RWPE2 (cell line): ENCODE measurements at regions not wholly inside any gene's neighbourhood (a gene's known extent, or its start where the extent isn't known, plus 50 kb on each side); places are given as distances from the start of the nearest gene placed in this dataset.

ENCODE experiments used
- ATAC-seq: fragments of 200-7000 bp; cut with Tn5 transposase; 3 replicates; pipeline ENCODE4 v1.9.1; 2021; ENCODE audit warnings: low read depth
- DNase-seq: peaks from one replicate; pipeline ENCODE4 v3.0.0-alpha.2; 2020; ENCODE audit warnings: low spot score
- H3K27ac ChIP-seq: fragments of 450-650 bp; 2 replicates; pipeline ENCODE4 v1.5.1; 2017; ENCODE audit warnings: mild to moderate bottlenecking; ENCODE audit not compliant: poor library complexity, severe bottlenecking
- H3K27me3 ChIP-seq: fragments of 250-450 bp; sonication (Bioruptor Pico); 2 replicates; pipeline ENCODE4 v1.5.1; 2021; ENCODE audit warnings: mild to moderate bottlenecking, moderate library complexity; ENCODE audit not compliant: insufficient read depth, poor library complexity, severe bottlenecking
- H3K36me3 ChIP-seq: fragments of 250-450 bp; sonication (Bioruptor Pico); 2 replicates; pipeline ENCODE4 v1.5.1; 2020; ENCODE audit warnings: low read depth, mild to moderate bottlenecking, moderate library complexity
- H3K4me1 ChIP-seq: fragments of 250-450 bp; sonication (Bioruptor Pico); 2 replicates; pipeline ENCODE4 v1.5.1; 2021; ENCODE audit warnings: mild to moderate bottlenecking, moderate library complexity; ENCODE audit not compliant: insufficient read depth, poor library complexity, severe bottlenecking
- H3K4me3 ChIP-seq: fragments of 250-450 bp; sonication (Bioruptor Pico); 2 replicates; pipeline ENCODE4 v1.5.1; 2021; ENCODE audit warnings: mild to moderate bottlenecking, moderate library complexity; ENCODE audit not compliant: severe bottlenecking
- H3K9me3 ChIP-seq: fragments of 250-450 bp; sonication (Bioruptor Pico); 2 replicates; pipeline ENCODE4 v1.5.1; 2021; ENCODE audit warnings: mild to moderate bottlenecking, moderate library complexity; ENCODE audit not compliant: severe bottlenecking
- TF ChIP-seq, protein P1 (sequence below): fragments of 450-650 bp; IDR thresholded peaks from one replicate; pipeline ENCODE4 v1.5.1; 2017; ENCODE audit warnings: mild to moderate bottlenecking, moderate library complexity; ENCODE audit not compliant: poor library complexity, severe bottlenecking

DNA sequence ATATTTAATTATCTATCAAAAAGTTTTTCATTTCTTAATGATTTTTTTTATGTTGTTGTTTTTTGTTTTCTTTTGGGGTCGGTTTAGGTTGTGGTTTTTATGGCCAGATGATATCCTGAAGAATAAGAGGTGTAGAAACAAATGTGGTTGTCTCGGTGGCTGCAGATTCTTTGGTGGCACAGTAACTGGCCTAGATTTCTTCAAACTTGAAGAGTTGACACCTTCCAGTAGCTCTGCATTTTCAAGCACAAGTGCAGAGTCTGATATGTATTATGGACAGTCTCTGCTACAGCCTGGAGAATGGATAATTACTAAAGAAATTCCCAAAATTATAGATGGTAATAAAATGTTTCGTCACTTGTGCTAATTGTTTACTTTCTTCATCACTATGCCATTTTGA, 82.6 kb downstream of the BLTP1 start:
- no peaks in the 10 kb centered on the region for H3K4me1 ChIP-seq
- H3K27me3 ChIP-seq, result no peaks in the 10 kb centered on the region
- no peak overlapping the region for H3K4me3 ChIP-seq
- ATAC-seq (no peak), DNase-seq (no peak)
- no peaks in the 10 kb centered on the region for H3K9me3 ChIP-seq
- H3K27ac ChIP-seq, result no peak overlapping the region
- H3K36me3 ChIP-seq, result peaks cover 44% of the 10 kb centered on the region
- TF ChIP-seq, protein P1, sequence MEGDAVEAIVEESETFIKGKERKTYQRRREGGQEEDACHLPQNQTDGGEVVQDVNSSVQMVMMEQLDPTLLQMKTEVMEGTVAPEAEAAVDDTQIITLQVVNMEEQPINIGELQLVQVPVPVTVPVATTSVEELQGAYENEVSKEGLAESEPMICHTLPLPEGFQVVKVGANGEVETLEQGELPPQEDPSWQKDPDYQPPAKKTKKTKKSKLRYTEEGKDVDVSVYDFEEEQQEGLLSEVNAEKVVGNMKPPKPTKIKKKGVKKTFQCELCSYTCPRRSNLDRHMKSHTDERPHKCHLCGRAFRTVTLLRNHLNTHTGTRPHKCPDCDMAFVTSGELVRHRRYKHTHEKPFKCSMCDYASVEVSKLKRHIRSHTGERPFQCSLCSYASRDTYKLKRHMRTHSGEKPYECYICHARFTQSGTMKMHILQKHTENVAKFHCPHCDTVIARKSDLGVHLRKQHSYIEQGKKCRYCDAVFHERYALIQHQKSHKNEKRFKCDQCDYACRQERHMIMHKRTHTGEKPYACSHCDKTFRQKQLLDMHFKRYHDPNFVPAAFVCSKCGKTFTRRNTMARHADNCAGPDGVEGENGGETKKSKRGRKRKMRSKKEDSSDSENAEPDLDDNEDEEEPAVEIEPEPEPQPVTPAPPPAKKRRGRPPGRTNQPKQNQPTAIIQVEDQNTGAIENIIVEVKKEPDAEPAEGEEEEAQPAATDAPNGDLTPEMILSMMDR, result no peak

DNA sequence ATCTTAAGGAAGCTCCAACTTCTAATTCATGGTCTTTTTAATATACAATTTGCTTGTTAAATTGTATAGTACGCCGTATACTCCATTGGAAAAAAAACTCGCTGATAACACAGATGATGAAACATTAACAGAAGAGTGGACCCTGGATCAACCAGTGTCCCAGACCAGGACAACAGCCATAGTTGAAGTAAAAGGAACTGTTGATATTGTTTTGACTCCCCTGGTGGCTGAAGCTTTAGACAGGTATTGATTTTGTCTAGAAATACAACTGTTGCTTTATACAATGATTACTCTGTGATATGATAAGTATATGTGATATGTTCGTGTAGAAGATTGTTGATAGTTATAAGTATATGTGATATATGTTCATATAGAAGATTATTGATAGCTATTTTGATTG, 91.7 kb downstream of the BLTP1 start:
- no peaks in the 10 kb centered on the region for H3K9me3 ChIP-seq
- peaks cover 65% of the 10 kb centered on the region for H3K36me3 ChIP-seq
- TF ChIP-seq, protein P1, result no peak
- H3K27ac ChIP-seq, result no peak overlapping the region
- no peak overlapping the region for H3K4me3 ChIP-seq
- no peaks in the 10 kb centered on the region for H3K27me3 ChIP-seq
- H3K4me1 ChIP-seq, result no peaks in the 10 kb centered on the region
- no peak for DNase-seq
- ATAC-seq, result no peak

DNA sequence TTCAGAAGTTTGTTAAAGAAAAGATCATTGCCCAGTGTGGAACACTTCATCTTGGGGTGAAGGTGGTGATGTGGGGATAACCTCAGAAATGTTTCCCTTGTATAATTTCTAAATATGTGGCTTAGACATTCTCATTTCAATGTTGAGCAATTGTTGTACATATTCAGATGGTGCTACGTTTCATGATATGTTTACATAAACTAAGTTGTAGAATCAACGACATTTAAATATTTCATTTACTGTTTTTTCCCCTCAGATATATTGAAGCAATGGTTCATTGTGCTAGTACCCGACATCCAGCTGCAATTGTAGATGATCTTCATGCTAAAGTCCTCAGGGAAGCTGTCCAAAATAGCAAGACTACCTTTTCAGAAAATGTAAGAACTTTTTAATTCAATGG, 92.6 kb downstream of the BLTP1 start:
- no peak for DNase-seq
- no peaks in the 10 kb centered on the region for H3K9me3 ChIP-seq
- H3K36me3 ChIP-seq, result peaks cover 68% of the 10 kb centered on the region
- H3K4me3 ChIP-seq, result no peak overlapping the region
- H3K27me3 ChIP-seq, result no peaks in the 10 kb centered on the region
- ATAC-seq, result no peak
- TF ChIP-seq, protein P1, result no peak
- H3K4me1 ChIP-seq, result no peaks in the 10 kb centered on the region
- no peak overlapping the region for H3K27ac ChIP-seq

DNA sequence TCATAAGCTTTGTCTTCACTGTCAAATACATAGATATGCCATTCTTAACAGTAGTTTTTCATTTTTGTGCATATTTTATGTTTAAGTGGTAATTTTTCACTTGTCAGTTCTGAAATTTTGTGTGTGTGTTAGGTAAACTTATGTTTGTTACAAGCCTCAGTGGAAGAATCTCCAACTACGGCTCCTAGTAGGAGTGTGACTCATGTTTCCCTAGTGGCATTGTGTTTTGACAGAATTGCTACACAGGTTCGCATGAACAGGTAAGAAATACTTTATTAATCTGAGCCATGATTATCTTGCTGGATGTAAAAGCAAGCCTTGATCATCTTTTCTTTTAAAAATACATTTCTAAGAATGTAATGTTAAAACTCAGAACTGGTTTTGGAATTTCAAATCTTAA, 94.4 kb downstream of the BLTP1 start:
- no peaks in the 10 kb centered on the region for H3K4me1 ChIP-seq
- H3K27ac ChIP-seq, result no peak overlapping the region
- TF ChIP-seq, protein P1, result no peak
- no peak overlapping the region for H3K4me3 ChIP-seq
- no peak for DNase-seq
- H3K36me3 ChIP-seq, result peaks cover 75% of the 10 kb centered on the region
- H3K9me3 ChIP-seq, result no peaks in the 10 kb centered on the region
- 0 out of 3 replicates have a peak, but pooled peaks have one; percentile 23 for ATAC-seq
- H3K27me3 ChIP-seq, result no peaks in the 10 kb centered on the region

DNA sequence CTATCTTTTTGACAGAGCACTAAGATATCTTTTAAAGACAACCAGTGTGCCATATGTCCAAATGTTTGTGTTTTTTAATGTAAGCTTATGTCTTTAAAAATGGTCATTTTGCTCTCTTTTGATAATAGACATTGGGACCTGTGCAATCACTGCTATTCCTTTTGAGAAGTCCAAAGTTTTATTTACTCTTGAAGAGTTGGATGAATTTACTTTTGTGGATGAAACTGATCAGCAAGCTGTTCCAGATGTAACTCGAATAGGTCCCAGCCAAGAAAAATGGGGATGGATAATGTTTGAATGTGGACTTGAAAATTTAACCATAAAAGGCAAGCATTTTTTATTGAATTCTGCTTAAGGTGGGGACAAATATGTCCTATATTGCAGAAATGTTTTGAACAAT, 97.2 kb downstream of the BLTP1 start:
- no peaks in the 10 kb centered on the region for H3K9me3 ChIP-seq
- TF ChIP-seq, protein P1, result no peak
- peaks cover 69% of the 10 kb centered on the region for H3K36me3 ChIP-seq
- no peak overlapping the region for H3K27ac ChIP-seq
- no peak overlapping the region for H3K4me3 ChIP-seq
- DNase-seq (no peak), ATAC-seq (no peak)
- H3K27me3 ChIP-seq, result no peaks in the 10 kb centered on the region
- no peaks in the 10 kb centered on the region for H3K4me1 ChIP-seq
